Epidermal melanocyte (primary cell): ENCODE measurements at regions not wholly inside any gene's neighbourhood (a gene's known extent, or its start where the extent isn't known, plus 50 kb on each side); places are given as distances from the start of the nearest gene placed in this dataset.

Experiments
- DNase-seq: peaks from one replicate; pipeline ENCODE4 v3.0.0; 2011; ENCODE audit warnings: low spot score; ENCODE audit not compliant: insufficient read length

GRCh38 chr3:187899246-187899645, 154.0 kb upstream of the BCL6 start:
- DNase-seq: no peak

- no peak for DNase-seq
These were observed 155.9 kb upstream of the BCL6 start for GRCh38 chr3:187900993-187901755.

- no peak for DNase-seq
These were observed 156.8 kb upstream of the BCL6 start for GRCh38 chr3:187902041-187902471.

- DNase-seq: no peak
These were observed 157.7 kb upstream of the BCL6 start for GRCh38 chr3:187902936-187903335.

- no peak for DNase-seq
These were observed 158.4 kb upstream of the BCL6 start for GRCh38 chr3:187903697-187904096.

- no peak for DNase-seq
These were observed 161.1 kb upstream of the BCL6 start for GRCh38 chr3:187906416-187906815.

- DNase-seq: no peak
These were observed 161.7 kb upstream of the BCL6 start for GRCh38 chr3:187906920-187907319.

GRCh38 chr3:187909866-187910265, 164.6 kb upstream of the BCL6 start:
- DNase-seq: no peak

- DNase-seq: no peak
These were observed 166.7 kb upstream of the BCL6 start for GRCh38 chr3:187912007-187912406.

GRCh38 chr3:187913617-187914033, 168.4 kb upstream of the BCL6 start:
- DNase-seq: no peak

GRCh38 chr3:187914231-187914630, 169.0 kb upstream of the BCL6 start:
- DNase-seq: no peak

GRCh38 chr3:187916072-187916471, 170.8 kb upstream of the BCL6 start:
- DNase-seq: no peak

- no peak for DNase-seq
These were observed 172.9 kb upstream of the BCL6 start for GRCh38 chr3:187918081-187918644.

- DNase-seq: no peak
These were observed 173.8 kb upstream of the BCL6 start for GRCh38 chr3:187919048-187919447.

- DNase-seq: no peak
These were observed 174.3 kb upstream of the BCL6 start for GRCh38 chr3:187919544-187919943.

GRCh38 chr3:187920030-187920429, 174.8 kb upstream of the BCL6 start:
- DNase-seq: no peak

- no peak for DNase-seq
These were observed 175.6 kb upstream of the BCL6 start for GRCh38 chr3:187920913-187921312.

GRCh38 chr3:187921391-187922074, 176.3 kb upstream of the BCL6 start:
- no peak for DNase-seq

- no peak for DNase-seq
These were observed 177.6 kb upstream of the BCL6 start for GRCh38 chr3:187922704-187923416.

- DNase-seq: no peak
These were observed 179.4 kb upstream of the BCL6 start for GRCh38 chr3:187924651-187925050.

GRCh38 chr3:187925326-187925725, 180.1 kb upstream of the BCL6 start:
- DNase-seq: no peak

- DNase-seq: no peak
These were observed 181.4 kb upstream of the BCL6 start for GRCh38 chr3:187926620-187927019.
